Vagina (tissue), 2 donors: ENCODE measurements at regions not wholly inside any gene's neighbourhood (a gene's known extent, or its start where the extent isn't known, plus 50 kb on each side); places are given as distances from the start of the nearest gene placed in this dataset.

Source experiments
- CTCF ChIP-seq, 3 experiments: fragments of 450-650 bp in 2 of 3; fragments of 200-600 bp in 1 of 3; sonication (generic) in 1 of 3; IDR thresholded peaks; one replicate each; pipeline ENCODE4 v1.5.1; 2017 to 2019; ENCODE audit warnings: antibody characterized with exemption in 3 of 3, mild to moderate bottlenecking in 2 of 3, moderate library complexity in 2 of 3
- POLR2A ChIP-seq, 2 donors: fragments of 450-650 bp; IDR thresholded peaks; one replicate each; pipeline ENCODE4 v1.6.1; 2017; ENCODE audit warnings: antibody characterized with exemption in 2 of 2, mild to moderate bottlenecking in 2 of 2, moderate library complexity in 2 of 2

- no peak for TF ChIP-seq CTCF (IDR thresholded peaks at IDR 0.05)
- TF ChIP-seq POLR2A (IDR thresholded peaks at IDR 0.05), result no peak
Observed at GRCh38 chr6:167578371-167578901, 248.3 kb upstream of the AFDN start.
